ENCODE measurements at regions not wholly inside any gene's neighbourhood (a gene's known extent, or its start where the extent isn't known, plus 50 kb on each side); places are given as distances from the start of the nearest gene placed in this dataset.
A peak's percentile ranks its signal among the peaks of the same experiment; 100 is the strongest.

DNA sequence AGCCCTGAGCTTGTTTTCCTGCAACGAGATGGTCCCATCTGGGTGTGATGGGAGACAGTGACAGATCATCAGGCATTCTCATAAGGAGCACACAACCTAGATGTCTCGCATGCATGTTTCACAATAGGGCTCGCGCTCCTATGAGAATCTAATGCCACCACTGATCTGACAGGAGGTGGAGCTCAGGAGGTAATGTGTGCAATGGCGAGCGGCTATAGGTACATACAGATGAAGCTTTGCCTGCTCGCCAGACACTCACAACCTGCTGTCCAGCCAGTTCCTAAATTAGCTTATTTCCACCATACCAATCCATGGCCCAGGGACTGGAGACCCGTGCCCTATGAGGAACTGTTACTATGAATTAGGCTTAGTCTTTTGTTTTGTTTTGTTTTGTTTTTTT is 55.3 kb upstream of the SLC30A5 start:
- Histone ChIP-seq H3K4me3 (ENCODE audit: low read length) (no peak overlapping the region), H3K9ac (ENCODE audit: extremely low read depth, low read length, poor library complexity, severe bottlenecking) (no peak overlapping the region), H3K27me3 (ENCODE audit: control insufficient read depth, insufficient read depth, low read length, poor library complexity, severe bottlenecking) (no peaks in the 10 kb centered on the region), H3K27ac (ENCODE audit: low read depth, low read length) (no peak overlapping the region), H3K9me3 (ENCODE audit: control insufficient read depth, low read length) (no peaks in the 10 kb centered on the region), H3K36me3 (ENCODE audit: control insufficient read depth, insufficient read depth, low read length) (no peaks in the 10 kb centered on the region), H3K4me1 (ENCODE audit: control insufficient read depth, insufficient read depth, low read length) (no peaks in the 10 kb centered on the region)
- H3K4me3 Mint-ChIP-seq: no peak overlapping the region
- DNase-seq: no peak
- TF ChIP-seq, protein P1, sequence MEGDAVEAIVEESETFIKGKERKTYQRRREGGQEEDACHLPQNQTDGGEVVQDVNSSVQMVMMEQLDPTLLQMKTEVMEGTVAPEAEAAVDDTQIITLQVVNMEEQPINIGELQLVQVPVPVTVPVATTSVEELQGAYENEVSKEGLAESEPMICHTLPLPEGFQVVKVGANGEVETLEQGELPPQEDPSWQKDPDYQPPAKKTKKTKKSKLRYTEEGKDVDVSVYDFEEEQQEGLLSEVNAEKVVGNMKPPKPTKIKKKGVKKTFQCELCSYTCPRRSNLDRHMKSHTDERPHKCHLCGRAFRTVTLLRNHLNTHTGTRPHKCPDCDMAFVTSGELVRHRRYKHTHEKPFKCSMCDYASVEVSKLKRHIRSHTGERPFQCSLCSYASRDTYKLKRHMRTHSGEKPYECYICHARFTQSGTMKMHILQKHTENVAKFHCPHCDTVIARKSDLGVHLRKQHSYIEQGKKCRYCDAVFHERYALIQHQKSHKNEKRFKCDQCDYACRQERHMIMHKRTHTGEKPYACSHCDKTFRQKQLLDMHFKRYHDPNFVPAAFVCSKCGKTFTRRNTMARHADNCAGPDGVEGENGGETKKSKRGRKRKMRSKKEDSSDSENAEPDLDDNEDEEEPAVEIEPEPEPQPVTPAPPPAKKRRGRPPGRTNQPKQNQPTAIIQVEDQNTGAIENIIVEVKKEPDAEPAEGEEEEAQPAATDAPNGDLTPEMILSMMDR (conservative IDR thresholded peaks at IDR 0.05): no peak
- no peak overlapping the region for H3K27ac Mint-ChIP-seq
- H3K9me3 Mint-ChIP-seq: peaks cover 4% of the 10 kb centered on the region
- peaks cover 9% of the 10 kb centered on the region for H3K27me3 Mint-ChIP-seq (ENCODE audit: insufficient read depth)
- no peaks in the 10 kb centered on the region for H3K36me3 Mint-ChIP-seq (ENCODE audit: low read depth)
- WGBS, 2 experiments (ENCODE audit: insufficient coverage in 1 of 2, insufficient read length in 1 of 2): 92 to 94% methylated on average over 3 to 8 of the region's 8 CpGs
- H3K4me1 Mint-ChIP-seq: peaks cover 4% of the 10 kb centered on the region

DNA sequence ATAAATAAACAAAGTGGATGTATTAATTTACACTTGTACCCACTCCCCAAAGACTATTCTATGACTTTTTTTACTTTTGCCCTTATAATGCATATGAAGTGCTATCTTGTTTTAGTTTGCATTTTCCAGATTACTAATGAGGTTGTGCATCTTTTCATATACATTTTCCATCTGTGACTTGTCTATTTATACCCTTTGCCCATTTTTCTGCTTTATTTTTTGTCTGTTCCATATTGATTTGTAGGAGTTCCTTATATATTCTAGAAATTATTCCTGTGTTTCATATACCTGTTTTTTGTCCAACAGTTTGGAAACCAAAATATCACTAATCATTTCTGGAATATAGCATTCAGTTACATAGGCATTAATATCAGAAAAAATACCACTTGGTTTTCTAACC is 54.0 kb upstream of the SLC30A5 start:
- Histone ChIP-seq H3K27me3 (ENCODE audit: control insufficient read depth, insufficient read depth, low read length, poor library complexity, severe bottlenecking) (no peaks in the 10 kb centered on the region), H3K4me1 (ENCODE audit: control insufficient read depth, insufficient read depth, low read length) (no peaks in the 10 kb centered on the region), H3K27ac (ENCODE audit: low read depth, low read length) (no peak overlapping the region), H3K36me3 (ENCODE audit: control insufficient read depth, insufficient read depth, low read length) (no peaks in the 10 kb centered on the region), H3K4me3 (ENCODE audit: low read length) (no peak overlapping the region), H3K9me3 (ENCODE audit: control insufficient read depth, low read length) (no peaks in the 10 kb centered on the region), H3K9ac (ENCODE audit: extremely low read depth, low read length, poor library complexity, severe bottlenecking) (no peak overlapping the region)
- Mint-ChIP-seq H3K9me3 (peaks cover 4% of the 10 kb centered on the region), H3K4me3 (no peak overlapping the region), H3K4me1 (peaks cover 5% of the 10 kb centered on the region), H3K27me3 (ENCODE audit: insufficient read depth) (peaks cover 9% of the 10 kb centered on the region), H3K27ac (no peak overlapping the region), H3K36me3 (ENCODE audit: low read depth) (no peaks in the 10 kb centered on the region)
- no peak for DNase-seq
- TF ChIP-seq, protein P1 (conservative IDR thresholded peaks at IDR 0.05): no peak

DNA sequence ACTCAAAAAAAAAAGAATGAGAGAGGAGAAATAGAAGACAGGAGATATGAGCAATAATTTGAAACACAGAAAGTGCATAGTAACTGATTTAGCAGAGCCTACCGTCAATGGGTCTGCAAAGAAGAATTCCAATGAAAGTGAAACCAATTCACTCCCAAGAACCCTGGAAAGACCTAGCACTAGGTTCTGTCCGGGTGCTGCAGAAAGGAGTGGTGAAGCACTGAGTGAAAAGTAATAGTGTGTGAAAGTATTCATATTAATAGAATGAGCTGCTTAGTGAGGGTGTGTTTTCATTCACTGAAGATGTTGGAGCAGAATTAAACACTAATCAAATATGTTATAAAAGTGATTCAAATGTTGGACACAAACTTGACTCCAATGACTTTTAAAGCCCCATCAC is 51.3 kb upstream of the SLC30A5 start:
- H3K9me3 Mint-ChIP-seq: peaks cover 4% of the 10 kb centered on the region
- H3K4me1 ChIP-seq (ENCODE audit: control insufficient read depth, insufficient read depth, low read length): no peaks in the 10 kb centered on the region
- no peak overlapping the region for H3K27ac ChIP-seq (ENCODE audit: low read depth, low read length)
- no peaks in the 10 kb centered on the region for H3K9me3 ChIP-seq (ENCODE audit: control insufficient read depth, low read length)
- H3K4me1 Mint-ChIP-seq: peaks cover 5% of the 10 kb centered on the region
- no peaks in the 10 kb centered on the region for H3K36me3 Mint-ChIP-seq (ENCODE audit: low read depth)
- no peaks in the 10 kb centered on the region for H3K27me3 ChIP-seq (ENCODE audit: control insufficient read depth, insufficient read depth, low read length, poor library complexity, severe bottlenecking)
- no peak overlapping the region for H3K27ac Mint-ChIP-seq
- 50 to 100% methylated on average over 1 to 2 of the region's 2 CpGs for WGBS, 2 experiments (ENCODE audit: insufficient coverage in 1 of 2, insufficient read length in 1 of 2)
- H3K4me3 ChIP-seq (ENCODE audit: low read length): no peak overlapping the region
- no peaks in the 10 kb centered on the region for H3K36me3 ChIP-seq (ENCODE audit: control insufficient read depth, insufficient read depth, low read length)
- H3K4me3 Mint-ChIP-seq: peak overlapping the region; percentile 67
- H3K27me3 Mint-ChIP-seq (ENCODE audit: insufficient read depth): peaks cover 6% of the 10 kb centered on the region
- TF ChIP-seq, protein P1 (conservative IDR thresholded peaks at IDR 0.05): no peak
- DNase-seq: no peak
- H3K9ac ChIP-seq (ENCODE audit: extremely low read depth, low read length, poor library complexity, severe bottlenecking): no peak overlapping the region
